Stomach (tissue), 4 donors: ENCODE measurements at regions not wholly inside any gene's neighbourhood (a gene's known extent, or its start where the extent isn't known, plus 50 kb on each side); places are given as distances from the start of the nearest gene placed in this dataset.

Experiments
- EP300 ChIP-seq: sonication (generic); formaldehyde crosslinking; IDR thresholded peaks from one replicate; pipeline ENCODE4 v1.6.1; 2017; ENCODE audit warnings: antibody characterized with exemption
- TF ChIP-seq, protein P1 (sequence below), 7 experiments: fragments of 450-650 bp in 4 of 7; fragments of 200-600 bp in 3 of 7; sonication (generic) in 3 of 7; IDR thresholded peaks; one replicate each; pipeline ENCODE4 v1.5.1; 2016 to 2019; ENCODE audit warnings: antibody characterized with exemption in 7 of 7, control low read depth in 2 of 7, mild to moderate bottlenecking in 1 of 7

DNA sequence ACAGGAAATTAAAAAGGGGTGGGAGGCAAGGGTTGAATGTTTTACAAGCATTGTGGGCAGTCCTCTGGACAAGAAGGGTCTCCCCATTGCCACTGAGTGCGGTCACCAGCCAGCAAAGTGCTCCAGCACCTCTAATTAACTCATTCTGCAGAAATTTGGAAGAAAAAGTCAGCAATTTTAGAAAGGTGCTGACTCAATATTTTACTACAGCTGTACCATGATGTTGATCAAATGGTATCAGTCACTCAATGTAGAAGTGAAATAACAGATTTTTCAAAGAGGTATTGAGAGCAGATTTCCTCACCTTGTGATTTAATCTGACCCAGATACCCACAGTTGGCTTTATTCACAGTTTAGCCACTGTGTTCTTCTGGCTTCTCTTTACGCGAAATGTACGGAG, 96.7 kb downstream of the PMP22 start:
- TF ChIP-seq, protein P1, sequence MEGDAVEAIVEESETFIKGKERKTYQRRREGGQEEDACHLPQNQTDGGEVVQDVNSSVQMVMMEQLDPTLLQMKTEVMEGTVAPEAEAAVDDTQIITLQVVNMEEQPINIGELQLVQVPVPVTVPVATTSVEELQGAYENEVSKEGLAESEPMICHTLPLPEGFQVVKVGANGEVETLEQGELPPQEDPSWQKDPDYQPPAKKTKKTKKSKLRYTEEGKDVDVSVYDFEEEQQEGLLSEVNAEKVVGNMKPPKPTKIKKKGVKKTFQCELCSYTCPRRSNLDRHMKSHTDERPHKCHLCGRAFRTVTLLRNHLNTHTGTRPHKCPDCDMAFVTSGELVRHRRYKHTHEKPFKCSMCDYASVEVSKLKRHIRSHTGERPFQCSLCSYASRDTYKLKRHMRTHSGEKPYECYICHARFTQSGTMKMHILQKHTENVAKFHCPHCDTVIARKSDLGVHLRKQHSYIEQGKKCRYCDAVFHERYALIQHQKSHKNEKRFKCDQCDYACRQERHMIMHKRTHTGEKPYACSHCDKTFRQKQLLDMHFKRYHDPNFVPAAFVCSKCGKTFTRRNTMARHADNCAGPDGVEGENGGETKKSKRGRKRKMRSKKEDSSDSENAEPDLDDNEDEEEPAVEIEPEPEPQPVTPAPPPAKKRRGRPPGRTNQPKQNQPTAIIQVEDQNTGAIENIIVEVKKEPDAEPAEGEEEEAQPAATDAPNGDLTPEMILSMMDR (IDR thresholded peaks at IDR 0.05): no peak
- no peak for TF ChIP-seq EP300
